ENCODE measurements at regions not wholly inside any gene's neighbourhood (a gene's known extent, or its start where the extent isn't known, plus 50 kb on each side); places are given as distances from the start of the nearest gene placed in this dataset.

DNA sequence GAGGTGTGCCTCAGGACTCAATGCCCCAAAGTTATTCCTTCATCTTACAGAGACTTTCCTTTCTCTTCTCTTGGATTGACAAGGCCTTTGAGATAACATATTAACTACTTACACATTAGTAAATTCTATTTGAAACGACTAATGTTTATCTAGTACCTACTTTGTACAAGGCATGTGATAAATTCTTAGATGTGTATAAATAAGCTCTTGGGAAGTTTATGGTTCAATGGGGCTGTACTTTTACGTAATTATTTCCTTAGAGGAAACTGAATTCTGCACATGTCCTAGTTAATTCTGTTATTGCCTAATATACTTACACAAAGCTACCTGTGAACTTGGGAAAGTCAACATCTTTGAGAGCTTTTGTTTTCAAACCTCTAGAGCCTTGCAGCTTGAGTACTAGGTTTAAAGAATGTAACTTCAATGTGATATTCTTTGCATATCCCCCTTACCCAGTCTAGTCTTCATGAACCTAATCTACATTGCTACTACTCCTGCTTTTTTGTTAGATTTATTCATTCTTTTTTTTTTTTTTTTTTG is 58.5 kb upstream of the RAP2B start:
- DNase-seq (ENCODE audit: low read depth): no peak

GRCh38 chr3:153110041-153110440 is 52.0 kb upstream of the RAP2B start:
- DNase-seq (ENCODE audit: low read depth): no peak
- TF ChIP-seq CTCF (IDR thresholded peaks at IDR 0.05; ENCODE audit: low read depth, low read length, missing control alignments): no peak
- H3K4me3 ChIP-seq (ENCODE audit: low read depth, low read length): no peak overlapping the region

More for the DNA sequence above, 58.5 kb upstream of the RAP2B start:
- no peak overlapping the region for H3K4me3 ChIP-seq (ENCODE audit: low read depth, low read length)
- no peak for TF ChIP-seq CTCF (IDR thresholded peaks at IDR 0.05; ENCODE audit: low read depth, low read length, missing control alignments)

- DNase-seq (ENCODE audit: low read depth): no peak
- no peak for TF ChIP-seq CTCF (IDR thresholded peaks at IDR 0.05; ENCODE audit: low read depth, low read length, missing control alignments)
These were observed 51.0 kb upstream of the RAP2B start for GRCh38 chr3:153111016-153111415.

More at GRCh38 chr3:153111016-153111415, 51.0 kb upstream of the RAP2B start:
- H3K4me3 ChIP-seq (ENCODE audit: low read depth, low read length): no peak overlapping the region
